ENCODE measurements at regions not wholly inside any gene's neighbourhood (a gene's known extent, or its start where the extent isn't known, plus 50 kb on each side); places are given as distances from the start of the nearest gene placed in this dataset.

DNA sequence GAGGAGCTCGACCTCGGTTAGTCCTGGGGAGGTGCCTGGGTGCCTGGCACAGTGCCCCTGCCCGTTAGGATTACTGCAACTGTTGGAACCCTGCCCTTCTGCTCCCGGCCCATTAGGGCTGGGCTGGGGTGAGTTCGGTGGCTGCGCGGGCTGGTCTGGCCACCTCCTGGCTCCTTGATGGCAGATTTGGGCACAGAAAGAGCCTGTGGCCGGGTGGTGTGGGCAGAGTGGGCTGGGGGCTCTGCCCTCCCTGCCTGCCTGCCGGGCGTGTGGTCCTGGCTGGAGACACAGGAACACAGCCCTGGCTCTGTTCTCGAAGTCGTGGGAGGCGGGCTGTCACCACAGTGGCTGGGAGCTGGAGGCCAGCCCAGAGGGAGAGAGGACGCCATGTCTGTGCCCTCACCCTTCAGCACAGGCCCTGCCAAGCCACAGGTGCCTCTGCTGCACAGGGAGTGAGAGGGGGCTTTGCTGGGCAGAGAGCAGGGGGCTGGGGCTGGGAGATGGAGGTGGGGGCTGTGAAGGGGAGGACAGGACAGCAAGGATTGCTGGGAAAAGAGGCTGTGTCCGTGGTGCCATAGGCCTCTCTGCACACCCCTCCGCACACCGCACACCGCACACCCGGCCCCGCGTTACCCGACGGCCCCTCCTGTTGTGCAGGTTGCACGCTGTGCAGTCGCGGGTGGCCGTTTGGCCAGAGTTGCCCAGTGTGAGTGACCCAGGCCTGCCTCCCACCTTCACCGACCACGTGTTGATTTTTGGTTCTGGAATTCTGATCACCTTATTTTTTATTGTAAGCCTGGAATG, 236.6 kb upstream of the GSE1 start:
- DNase-seq (ENCODE audit: low spot score): no peak

DNA sequence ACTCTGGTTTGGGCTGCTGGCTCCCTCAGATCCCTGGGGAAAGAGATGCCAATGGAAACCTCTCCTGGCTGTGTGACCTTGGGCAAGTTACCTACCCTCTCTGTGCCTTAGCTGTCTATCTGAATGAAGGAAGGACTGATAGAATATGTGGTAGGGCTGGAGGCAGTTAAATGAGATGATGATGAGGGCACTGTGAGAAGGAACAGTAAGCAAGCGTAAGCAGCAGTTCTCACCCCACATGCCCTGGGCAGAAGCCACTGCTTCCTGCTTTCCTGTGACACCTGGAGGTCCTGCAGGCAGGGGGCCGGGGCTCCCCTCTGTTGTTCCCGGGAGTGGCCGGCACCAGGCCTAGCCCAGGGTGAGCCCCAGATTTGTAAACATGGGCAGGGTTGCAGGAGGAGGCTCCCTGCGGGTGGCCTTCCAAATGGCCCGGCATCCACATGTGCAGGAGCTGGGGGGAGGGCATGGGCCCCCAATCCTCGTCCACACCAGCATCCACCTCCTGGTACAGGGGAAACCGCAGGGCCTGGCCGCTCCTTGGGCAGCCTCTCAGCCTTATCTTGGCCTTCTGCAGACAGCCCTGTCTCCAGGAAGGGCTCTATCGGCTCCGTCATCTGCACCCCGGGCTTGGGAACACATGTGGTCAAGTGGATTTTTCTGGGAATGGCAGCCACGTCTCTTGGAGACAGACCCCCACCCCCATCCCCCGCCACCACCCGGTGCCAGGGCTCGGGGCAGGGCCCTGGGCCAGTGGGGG, 235.6 kb upstream of the GSE1 start:
- no peak for DNase-seq (ENCODE audit: low spot score)

DNA sequence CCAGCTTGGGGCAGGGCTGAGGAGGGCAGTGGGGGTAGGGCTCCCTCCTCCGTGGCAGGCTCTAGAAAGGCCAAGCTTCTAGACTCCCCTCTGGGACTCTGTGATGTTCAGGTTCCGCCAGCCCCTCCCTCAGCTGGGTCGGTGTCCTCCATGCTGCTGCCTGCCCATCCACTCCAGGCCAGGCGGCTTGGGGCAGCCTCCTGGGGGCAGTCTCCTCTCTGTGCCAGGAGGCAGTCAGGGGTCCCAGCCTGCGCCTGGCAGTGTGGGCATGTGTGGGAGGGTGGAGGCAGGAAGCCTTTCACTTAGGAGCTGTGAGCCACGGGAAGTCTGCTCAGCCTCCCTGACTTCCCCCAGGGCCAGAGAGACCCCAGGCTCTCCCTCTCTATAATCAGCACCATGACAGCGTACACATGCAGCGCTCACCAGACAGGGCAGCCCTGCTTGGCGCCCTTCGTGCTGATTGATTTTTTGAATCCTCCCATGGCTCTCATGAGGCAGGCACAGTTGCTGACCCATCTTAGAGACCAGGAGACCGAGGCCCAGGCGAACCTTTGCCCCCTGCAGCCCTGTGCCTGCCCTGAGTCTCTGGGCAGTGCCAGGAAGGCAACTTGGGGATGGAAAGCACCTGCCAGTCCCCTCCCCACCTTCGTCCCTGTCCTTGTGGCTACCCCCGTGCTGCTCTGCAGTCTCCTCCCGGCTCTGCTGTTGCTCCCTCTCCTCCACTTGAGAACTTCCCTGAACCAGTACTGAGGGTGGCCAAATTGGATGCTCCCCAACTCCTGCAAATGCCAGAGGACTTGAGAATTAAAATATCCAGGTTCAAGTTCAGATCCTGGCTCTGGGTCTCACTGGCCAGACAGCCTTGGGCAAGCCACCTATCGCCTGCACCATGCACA, 234.7 kb upstream of the GSE1 start:
- DNase-seq (ENCODE audit: low spot score): no peak

GRCh38 chr16:85379041-85380001, 233.8 kb upstream of the GSE1 start:
- DNase-seq (ENCODE audit: low spot score): no peak

- DNase-seq (ENCODE audit: low spot score): no peak
Measured at GRCh38 chr16:85380002-85380395, 233.1 kb upstream of the GSE1 start.

- DNase-seq (ENCODE audit: low spot score): no peak
Measured at GRCh38 chr16:85380905-85381737, 232.0 kb upstream of the GSE1 start.

DNA sequence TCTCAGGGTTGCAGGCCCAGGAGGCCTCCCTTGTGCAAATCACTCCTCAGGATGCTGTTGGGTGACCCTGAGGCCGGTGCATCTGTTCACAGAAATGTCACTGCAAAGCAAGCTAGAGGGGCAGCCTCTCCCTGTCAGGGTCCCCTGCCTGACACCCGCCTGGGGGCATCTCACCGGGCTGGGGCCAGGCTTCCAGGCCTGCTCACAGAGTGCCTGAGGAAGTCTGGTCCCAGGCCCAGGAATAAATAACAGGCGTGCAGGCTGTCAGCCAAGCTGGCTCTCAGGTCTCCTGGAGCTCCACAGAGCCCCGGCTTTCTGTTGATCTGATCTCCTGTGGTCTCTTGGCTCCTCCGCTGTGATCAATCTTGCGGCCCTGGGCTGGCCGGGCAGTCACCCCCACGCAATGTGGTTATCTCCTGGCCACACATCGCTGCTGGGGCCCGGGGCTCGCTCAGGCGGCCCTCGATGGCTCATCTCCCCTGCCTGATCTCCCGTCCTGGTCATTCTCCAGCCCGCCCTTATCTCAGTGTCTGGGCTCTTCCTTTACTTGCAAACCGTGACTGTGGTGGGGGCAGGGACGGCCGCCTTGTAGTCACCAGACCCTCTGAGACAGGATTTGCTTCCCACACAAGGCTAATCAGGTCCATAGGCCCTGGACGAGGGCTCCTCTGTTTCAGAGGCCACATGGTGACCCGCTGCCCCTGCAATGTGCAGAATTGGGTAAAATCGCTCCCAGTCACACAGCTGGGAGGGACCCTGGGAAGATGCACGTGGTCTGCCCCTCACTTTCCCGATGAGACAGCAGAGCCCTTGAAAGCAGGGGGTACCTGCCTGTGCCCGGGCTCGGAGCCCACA, 231.2 kb upstream of the GSE1 start:
- no peak for DNase-seq (ENCODE audit: low spot score)

- no peak for DNase-seq (ENCODE audit: low spot score)
Measured at GRCh38 chr16:85382717-85383118, 230.4 kb upstream of the GSE1 start.

GRCh38 chr16:85383836-85384832, 229.0 kb upstream of the GSE1 start:
- DNase-seq (ENCODE audit: low spot score): no peak

DNA sequence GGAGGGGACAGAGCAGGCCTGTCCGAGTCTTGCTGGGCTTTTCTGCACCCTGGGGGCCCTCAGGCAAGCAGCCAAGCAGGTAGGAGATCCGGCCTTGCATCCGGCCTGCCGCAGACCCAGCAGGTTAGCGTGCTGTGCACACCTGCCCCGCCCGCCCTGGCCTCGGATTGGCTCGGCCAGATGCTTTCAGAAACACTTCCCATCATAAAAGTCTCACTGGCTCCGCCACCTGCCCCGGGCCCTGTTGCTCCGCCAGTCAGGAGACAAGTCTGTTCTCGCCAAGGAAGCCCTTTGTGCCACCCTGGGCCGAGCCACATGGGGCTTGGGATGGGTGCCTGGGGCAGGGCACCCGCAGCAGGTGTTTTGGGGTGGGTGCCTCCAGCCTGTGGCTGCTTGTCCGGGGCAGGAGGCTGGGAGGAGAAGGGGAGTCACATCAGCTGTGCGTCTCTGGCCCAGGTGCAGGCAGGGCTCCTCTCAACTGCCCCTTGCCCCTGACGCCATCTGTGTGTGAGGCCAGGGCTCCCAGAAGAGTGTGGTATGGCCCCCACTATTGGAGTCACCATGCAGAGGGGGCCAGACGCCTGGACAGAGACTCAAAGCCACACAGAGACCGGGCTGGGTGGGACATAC, 228.2 kb upstream of the GSE1 start:
- no peak for DNase-seq (ENCODE audit: low spot score)

GRCh38 chr16:85385463-85386331, 227.4 kb upstream of the GSE1 start:
- no peak for DNase-seq (ENCODE audit: low spot score)

DNA sequence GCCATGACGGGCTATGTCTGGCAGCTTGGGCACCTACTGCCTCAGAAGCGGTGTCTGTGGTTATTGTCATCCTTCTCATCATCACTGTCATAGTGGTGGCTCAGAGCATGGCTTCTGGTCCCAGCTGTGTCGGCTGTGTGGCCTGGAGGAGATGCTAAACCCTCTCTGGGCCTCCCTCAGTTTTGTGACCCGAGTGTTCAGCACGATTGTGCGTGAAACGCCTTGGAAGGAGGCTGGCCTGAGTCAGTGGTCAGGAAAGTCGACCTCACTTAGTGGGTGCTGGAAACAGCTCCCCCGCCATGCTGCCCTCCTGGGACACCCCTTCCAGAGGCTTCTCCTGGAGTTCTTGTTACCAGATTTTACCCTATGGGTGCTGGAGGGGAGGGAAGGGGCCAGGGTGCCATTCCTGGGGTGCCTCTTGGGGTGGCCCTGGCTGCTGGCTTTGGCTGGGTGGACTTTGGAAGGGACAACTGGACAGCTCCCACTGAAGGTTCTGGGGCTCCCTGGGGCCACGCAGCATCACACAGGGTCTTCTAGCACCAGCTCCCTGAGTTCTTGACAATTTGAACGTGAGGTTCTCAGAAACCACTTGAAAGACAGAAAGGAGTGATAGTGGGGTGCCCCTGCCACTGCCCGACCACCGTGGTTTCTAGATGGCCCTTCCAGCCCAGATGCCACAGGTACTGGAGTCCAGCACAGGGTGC, 226.5 kb upstream of the GSE1 start:
- no peak for DNase-seq (ENCODE audit: low spot score)

GRCh38 chr16:85387171-85387507, 226.0 kb upstream of the GSE1 start:
- DNase-seq (ENCODE audit: low spot score): no peak

- no peak for DNase-seq (ENCODE audit: low spot score)
Measured at GRCh38 chr16:85387731-85388295, 225.3 kb upstream of the GSE1 start.

DNA sequence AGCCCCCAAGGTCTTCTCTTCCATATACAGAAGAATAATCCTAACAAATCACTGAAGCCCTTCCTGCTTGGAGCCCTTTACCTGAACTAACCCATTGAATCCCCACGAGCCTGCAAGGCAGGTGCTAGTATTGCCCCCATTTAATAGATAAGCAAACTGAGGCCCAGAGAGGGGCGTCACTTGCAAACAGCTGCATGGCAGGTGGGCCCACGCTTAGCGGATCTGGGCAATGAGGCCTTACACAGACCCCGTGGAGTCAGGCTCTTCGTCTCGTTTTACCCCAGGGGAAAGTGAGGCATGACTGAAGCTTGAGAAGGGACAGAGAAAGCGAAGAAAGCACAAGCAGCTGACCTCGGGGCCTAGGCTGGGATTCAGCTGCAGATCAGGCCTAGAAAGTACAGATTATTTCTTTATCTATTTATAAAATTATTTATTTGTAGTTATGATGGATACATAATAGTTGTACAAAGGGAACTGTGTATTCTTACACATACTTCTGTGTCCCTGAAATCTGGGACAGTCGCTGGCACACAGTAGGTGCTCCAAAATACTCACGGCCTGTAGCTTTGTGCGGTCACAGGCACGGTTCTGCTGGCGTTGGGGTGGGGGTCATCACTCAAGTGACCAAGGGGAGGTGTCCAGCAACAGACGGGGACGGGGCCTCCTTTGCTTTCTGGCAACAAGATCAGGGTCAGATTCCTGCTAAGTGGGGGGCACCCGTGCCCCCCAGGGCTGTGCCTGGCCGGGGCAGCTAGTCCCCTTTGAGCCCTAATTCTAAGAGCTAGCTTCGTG, 223.2 kb upstream of the GSE1 start:
- DNase-seq (ENCODE audit: low spot score): no peak
